Hepatocyte (in vitro differentiated cells): ENCODE measurements at regions not wholly inside any gene's neighbourhood (a gene's known extent, or its start where the extent isn't known, plus 50 kb on each side); places are given as distances from the start of the nearest gene placed in this dataset.

Source experiments
- DNase-seq: peaks from one replicate; pipeline ENCODE4 v3.0.0-alpha.2; 2016; ENCODE audit warnings: low spot score
- H2AFZ ChIP-seq: fragments of 200-600 bp; sonication (generic); 2 replicates; pipeline ENCODE4 v1.6.0; 2016; ENCODE audit warnings: antibody characterized with exemption, mild to moderate bottlenecking
- H3K27ac ChIP-seq: fragments of 200-600 bp; sonication (generic); 2 replicates; pipeline ENCODE4 v1.5.1; 2016; ENCODE audit warnings: mild to moderate bottlenecking
- H3K27me3 ChIP-seq: fragments of 200-600 bp; sonication (generic); 2 replicates; pipeline ENCODE4 v1.6.1; 2016
- H3K36me3 ChIP-seq: fragments of 200-600 bp; sonication (generic); replicated peaks from 2 replicates; pipeline ENCODE4 v1.5.1; 2016; ENCODE audit warnings: low read depth; ENCODE audit not compliant: insufficient read depth
- H3K4me1 ChIP-seq: fragments of 200-600 bp; sonication (generic); 2 replicates; pipeline ENCODE4 v1.5.1; 2016; ENCODE audit warnings: mild to moderate bottlenecking, moderate library complexity; ENCODE audit not compliant: insufficient read depth
- H3K4me2 ChIP-seq: fragments of 200-600 bp; sonication (generic); 2 replicates; pipeline ENCODE4 v1.6.0; 2016
- H3K4me3 ChIP-seq: fragments of 200-600 bp; sonication (generic); 2 replicates; pipeline ENCODE4 v1.5.1; 2016; ENCODE audit warnings: mild to moderate bottlenecking
- H3K79me2 ChIP-seq: fragments of 200-600 bp; sonication (generic); 2 replicates; pipeline ENCODE4 v1.6.0; 2017; ENCODE audit warnings: mild to moderate bottlenecking
- H3K9me2 ChIP-seq: fragments of 200-600 bp; sonication (generic); replicated peaks from 2 replicates; pipeline ENCODE4 v1.6.0; 2017; ENCODE audit warnings: mild to moderate bottlenecking; ENCODE audit not compliant: insufficient read depth
- H3K9me3 ChIP-seq: fragments of 200-600 bp; sonication (generic); 2 replicates; pipeline ENCODE4 v1.5.1; 2016; ENCODE audit warnings: low read depth, mild to moderate bottlenecking
- H4K20me1 ChIP-seq: fragments of 200-600 bp; sonication (generic); 2 replicates; pipeline ENCODE4 v1.6.0; 2016; ENCODE audit warnings: mild to moderate bottlenecking; ENCODE audit not compliant: insufficient read depth, poor library complexity, severe bottlenecking
- EZH2 ChIP-seq: fragments of 200-600 bp; sonication (generic); IDR thresholded peaks from 2 replicates; pipeline ENCODE4 v1.6.1; 2016; ENCODE audit warnings: antibody characterized with exemption, mild to moderate bottlenecking, borderline replicate concordance
- EZH2phosphoT487 ChIP-seq: fragments of 200-600 bp; sonication (generic); IDR thresholded peaks from one replicate; pipeline ENCODE4 v1.6.1; 2018; ENCODE audit warnings: antibody characterized with exemption, mild to moderate bottlenecking, low read depth, moderate library complexity; ENCODE audit not compliant: unreplicated experiment, severe bottlenecking
- WGBS: methylation state at CpG from one replicate; pipeline ENCODE4 v1.1.6; 2016; ENCODE audit warnings: low lambda C conversion rate; ENCODE audit errors: missing lambda C conversion rate; 5-methylcytosine and 5-hydroxymethylcytosine counted together
- TF ChIP-seq, protein P1 (sequence below): fragments of 200-600 bp; sonication (generic); IDR thresholded peaks from 2 replicates; pipeline ENCODE4 v1.5.1; 2016; ENCODE audit warnings: antibody characterized with exemption, mild to moderate bottlenecking; ENCODE audit not compliant: poor library complexity

DNA sequence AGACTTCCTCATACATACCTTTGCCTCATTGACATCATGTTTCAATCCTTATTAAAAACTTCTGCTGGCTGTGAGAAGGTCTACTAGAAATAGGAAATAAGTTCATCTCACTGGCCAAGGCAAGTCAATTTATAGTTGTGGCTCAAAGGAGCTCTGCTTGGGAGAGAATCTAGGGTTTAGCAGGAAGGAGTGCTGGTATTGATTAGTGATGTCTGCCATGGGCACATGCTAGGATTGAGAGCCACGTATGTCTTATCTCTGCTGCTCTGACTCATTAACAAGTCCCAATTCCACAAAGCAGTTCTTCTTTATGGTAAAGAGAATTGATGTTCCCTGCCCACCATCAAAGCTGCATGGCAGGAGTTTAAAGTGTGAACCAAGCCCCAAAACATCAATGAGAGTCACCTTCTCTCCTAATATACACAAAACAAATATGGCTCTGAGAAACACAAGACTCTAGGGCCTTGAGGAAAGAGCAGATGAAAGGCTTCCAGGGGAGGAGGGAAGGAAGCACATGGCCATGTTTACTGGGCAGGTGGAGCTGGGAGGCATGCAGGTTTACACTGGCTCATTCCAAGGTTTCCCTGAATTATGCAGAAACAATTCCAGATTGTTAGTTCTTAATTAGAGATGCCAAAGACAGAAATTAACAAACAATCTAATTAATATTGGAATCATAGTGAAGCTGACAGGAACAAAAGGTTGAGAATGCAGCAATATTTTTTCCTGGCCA is 931.9 kb upstream of the TMEM132C start:
- H3K79me2 ChIP-seq = no peaks in the 10 kb centered on the region
- no peaks in the 10 kb centered on the region for H3K36me3 ChIP-seq
- no peaks in the 10 kb centered on the region for H3K9me3 ChIP-seq
- no peak overlapping the region for H3K4me2 ChIP-seq
- no peaks in the 10 kb centered on the region for H4K20me1 ChIP-seq
- H3K9me2 ChIP-seq = no peaks in the 10 kb centered on the region
- DNase-seq = no peak
- no peak for TF ChIP-seq EZH2phosphoT487
- TF ChIP-seq, protein P1, sequence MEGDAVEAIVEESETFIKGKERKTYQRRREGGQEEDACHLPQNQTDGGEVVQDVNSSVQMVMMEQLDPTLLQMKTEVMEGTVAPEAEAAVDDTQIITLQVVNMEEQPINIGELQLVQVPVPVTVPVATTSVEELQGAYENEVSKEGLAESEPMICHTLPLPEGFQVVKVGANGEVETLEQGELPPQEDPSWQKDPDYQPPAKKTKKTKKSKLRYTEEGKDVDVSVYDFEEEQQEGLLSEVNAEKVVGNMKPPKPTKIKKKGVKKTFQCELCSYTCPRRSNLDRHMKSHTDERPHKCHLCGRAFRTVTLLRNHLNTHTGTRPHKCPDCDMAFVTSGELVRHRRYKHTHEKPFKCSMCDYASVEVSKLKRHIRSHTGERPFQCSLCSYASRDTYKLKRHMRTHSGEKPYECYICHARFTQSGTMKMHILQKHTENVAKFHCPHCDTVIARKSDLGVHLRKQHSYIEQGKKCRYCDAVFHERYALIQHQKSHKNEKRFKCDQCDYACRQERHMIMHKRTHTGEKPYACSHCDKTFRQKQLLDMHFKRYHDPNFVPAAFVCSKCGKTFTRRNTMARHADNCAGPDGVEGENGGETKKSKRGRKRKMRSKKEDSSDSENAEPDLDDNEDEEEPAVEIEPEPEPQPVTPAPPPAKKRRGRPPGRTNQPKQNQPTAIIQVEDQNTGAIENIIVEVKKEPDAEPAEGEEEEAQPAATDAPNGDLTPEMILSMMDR = no peak
- no peak for TF ChIP-seq EZH2
- 14% methylated on average over 1 of the region's 1 CpG for WGBS
- H3K4me1 ChIP-seq = no peaks in the 10 kb centered on the region
- no peak overlapping the region for H3K27ac ChIP-seq
- H3K4me3 ChIP-seq = no peak overlapping the region
- H2AFZ ChIP-seq = no peak overlapping the region
- peaks cover 3% of the 10 kb centered on the region for H3K27me3 ChIP-seq

DNA sequence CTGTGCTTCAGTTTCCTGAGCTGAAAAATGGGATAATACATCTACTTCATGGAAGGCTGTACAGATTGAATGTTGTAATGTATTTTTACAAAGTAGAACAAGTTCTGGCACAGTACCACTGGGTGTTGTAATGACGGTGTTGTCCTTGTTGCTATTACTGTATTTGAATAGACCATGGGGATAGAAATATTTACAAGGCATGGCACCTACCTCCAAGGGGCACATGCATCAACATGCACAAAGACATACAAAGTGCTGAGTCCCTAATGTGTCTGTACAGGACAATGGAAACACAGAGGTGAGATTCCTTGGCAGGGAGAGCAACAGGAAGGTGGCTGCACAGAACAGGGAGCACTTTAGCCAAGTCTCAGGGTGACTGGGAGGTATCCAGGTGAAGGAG is 930.6 kb upstream of the TMEM132C start:
- Histone ChIP-seq H2AFZ (no peak overlapping the region), H4K20me1 (no peaks in the 10 kb centered on the region), H3K9me2 (no peaks in the 10 kb centered on the region), H3K27ac (no peak overlapping the region), H3K79me2 (no peaks in the 10 kb centered on the region), H3K27me3 (peaks cover 3% of the 10 kb centered on the region), H3K4me3 (no peak overlapping the region), H3K4me2 (no peak overlapping the region), H3K4me1 (no peaks in the 10 kb centered on the region), H3K36me3 (no peaks in the 10 kb centered on the region), H3K9me3 (no peaks in the 10 kb centered on the region)
- DNase-seq = no peak
- TF ChIP-seq EZH2 (no peak), EZH2phosphoT487 (no peak)
- TF ChIP-seq, protein P1 = no peak
- 100% methylated on average over 1 of the region's 1 CpG for WGBS

DNA sequence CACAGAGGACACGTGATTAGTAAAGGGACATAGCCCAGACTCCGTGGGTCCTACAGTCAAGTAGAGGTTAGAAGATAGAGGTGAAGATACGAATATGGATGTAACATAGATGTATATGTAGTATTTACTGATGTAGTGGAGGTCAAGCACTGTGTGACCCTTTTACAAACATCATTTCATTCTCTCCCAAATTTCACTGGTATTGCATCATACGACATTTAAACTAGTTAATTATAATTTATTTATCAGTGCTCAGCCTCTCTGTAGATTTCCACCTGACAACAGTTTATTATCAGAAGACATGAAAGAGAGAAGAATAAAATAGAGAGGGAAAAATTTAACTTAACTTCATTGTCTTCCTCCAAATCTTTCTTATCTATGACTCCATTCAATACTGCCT is 927.9 kb upstream of the TMEM132C start:
- Histone ChIP-seq H3K4me2 (no peak overlapping the region), H3K27ac (no peak overlapping the region), H3K4me1 (no peaks in the 10 kb centered on the region), H4K20me1 (no peaks in the 10 kb centered on the region), H3K9me3 (no peaks in the 10 kb centered on the region), H2AFZ (no peak overlapping the region), H3K4me3 (no peak overlapping the region), H3K79me2 (no peaks in the 10 kb centered on the region), H3K9me2 (no peaks in the 10 kb centered on the region), H3K27me3 (peaks cover 3% of the 10 kb centered on the region), H3K36me3 (no peaks in the 10 kb centered on the region)
- DNase-seq = no peak
- WGBS = 82% methylated on average over 4 of the region's 4 CpGs
- TF ChIP-seq EZH2phosphoT487 (no peak), EZH2 (no peak)
- TF ChIP-seq, protein P1 = no peak

DNA sequence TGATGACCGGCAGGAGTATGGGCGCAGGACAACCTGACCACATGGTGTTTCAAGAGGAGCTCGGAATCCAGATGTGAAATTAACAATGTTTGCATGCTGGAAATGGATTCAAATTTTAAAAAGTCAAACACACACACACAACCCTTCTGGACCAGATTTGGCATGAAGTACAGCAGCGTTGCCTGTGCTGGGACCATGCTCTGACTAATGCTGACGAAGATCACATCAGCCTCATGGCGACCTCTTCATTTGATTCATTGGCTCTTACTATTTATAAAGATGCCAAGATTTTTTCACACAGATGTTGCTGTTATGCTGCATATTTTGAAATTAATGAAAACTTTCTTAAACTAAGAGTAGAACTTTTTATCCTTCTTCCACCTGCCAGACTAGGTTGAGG is 926.6 kb upstream of the TMEM132C start:
- no peak for DNase-seq
- no peak overlapping the region for H2AFZ ChIP-seq
- H3K36me3 ChIP-seq = no peaks in the 10 kb centered on the region
- no peak overlapping the region for H3K27ac ChIP-seq
- no peak overlapping the region for H3K4me2 ChIP-seq
- no peaks in the 10 kb centered on the region for H3K4me1 ChIP-seq
- 92% methylated on average over 6 of the region's 6 CpGs for WGBS
- H3K27me3 ChIP-seq = peaks cover 3% of the 10 kb centered on the region
- no peaks in the 10 kb centered on the region for H3K9me3 ChIP-seq
- no peak overlapping the region for H3K4me3 ChIP-seq
- no peaks in the 10 kb centered on the region for H4K20me1 ChIP-seq
- H3K9me2 ChIP-seq = no peaks in the 10 kb centered on the region
- TF ChIP-seq, protein P1 = no peak
- TF ChIP-seq EZH2phosphoT487 (no peak), EZH2 (no peak)
- no peaks in the 10 kb centered on the region for H3K79me2 ChIP-seq
